HG02852 (cell line): ENCODE measurements at regions not wholly inside any gene's neighbourhood (a gene's known extent, or its start where the extent isn't known, plus 50 kb on each side); places are given as distances from the start of the nearest gene placed in this dataset.
A peak's percentile ranks its signal among the peaks of the same experiment; 100 is the strongest.
"Not testable (repeated sequence)": the region's sequence is repeated elsewhere in the genome, so short reads cannot be mapped to it uniquely, and the experiment has no call there.

Experiments used
- ATAC-seq: cut with Tn5 transposase; IDR thresholded peaks from one replicate; pipeline ENCODE4 v1.9.1; 2021; ENCODE audit warnings: mild to moderate bottlenecking, moderate library complexity; ENCODE audit not compliant: unreplicated experiment

GRCh38 chr5:104512063-104512825 lies 949.7 kb upstream of the NUDT12 start:
- no peak for ATAC-seq

GRCh38 chr5:104498281-104498680 lies 935.7 kb upstream of the NUDT12 start:
- ATAC-seq: no peak

GRCh38 chr5:104494083-104494482 lies 931.5 kb upstream of the NUDT12 start:
- no peak for ATAC-seq

GRCh38 chr5:104472811-104473210 lies 910.2 kb upstream of the NUDT12 start:
- no peak for ATAC-seq

- ATAC-seq: no peak
Observed at GRCh38 chr5:104456122-104456521, 893.5 kb upstream of the NUDT12 start.

- ATAC-seq: no peak
Observed at GRCh38 chr5:104452550-104452949, 890.0 kb upstream of the NUDT12 start.

- ATAC-seq: not testable (repeated sequence)
Observed at GRCh38 chr5:104451911-104452310, 889.3 kb upstream of the NUDT12 start.

GRCh38 chr5:104444656-104445055 lies 882.1 kb upstream of the NUDT12 start:
- no peak for ATAC-seq

- ATAC-seq: no peak
Observed at GRCh38 chr5:104443706-104444105, 881.1 kb upstream of the NUDT12 start.

GRCh38 chr5:104431981-104432380 lies 869.4 kb upstream of the NUDT12 start:
- ATAC-seq: no peak

- no peak for ATAC-seq
Observed at GRCh38 chr5:104431002-104431620, 868.5 kb upstream of the NUDT12 start.

- no peak for ATAC-seq
Observed at GRCh38 chr5:104429911-104430310, 867.3 kb upstream of the NUDT12 start.

GRCh38 chr5:104421431-104421830 lies 858.8 kb upstream of the NUDT12 start:
- no peak for ATAC-seq

GRCh38 chr5:104418056-104418455 lies 855.5 kb upstream of the NUDT12 start:
- no peak for ATAC-seq

- peak; percentile 93 for ATAC-seq
Observed at GRCh38 chr5:104412649-104413240, 850.2 kb upstream of the NUDT12 start.

- no peak for ATAC-seq
Observed at GRCh38 chr5:104400941-104401340, 838.4 kb upstream of the NUDT12 start.

- ATAC-seq: no peak
Observed at GRCh38 chr5:104385906-104386305, 823.3 kb upstream of the NUDT12 start.

- no peak for ATAC-seq
Observed at GRCh38 chr5:104375345-104375744, 812.8 kb upstream of the NUDT12 start.

- ATAC-seq: no peak
Observed at GRCh38 chr5:104372796-104373195, 810.2 kb upstream of the NUDT12 start.

GRCh38 chr5:104372376-104372775 lies 809.8 kb upstream of the NUDT12 start:
- ATAC-seq: no peak

GRCh38 chr5:104370523-104370922 lies 807.9 kb upstream of the NUDT12 start:
- ATAC-seq: no peak

GRCh38 chr5:104367978-104368377 lies 805.4 kb upstream of the NUDT12 start:
- ATAC-seq: no peak
